OCI-LY7 (cell line): ENCODE measurements at regions not wholly inside any gene's neighbourhood (a gene's known extent, or its start where the extent isn't known, plus 50 kb on each side); places are given as distances from the start of the nearest gene placed in this dataset.

ENCODE experiments used
- BruUV-seq: library from RNA; stranded (reverse); fragments of 400-500 nt; replicated peaks from 2 replicates; lab custom pipeline; 2021; lab: Mats Ljungman, UMichigan
- CTCF ChIA-PET: fragments of 300-600 bp; sonication (Branson Sonifier 250); formaldehyde crosslinking; loops from one replicate; lab custom pipeline; 2022; ENCODE audit warnings: antibody characterized with exemption; ENCODE audit not compliant: unreplicated experiment; lab: Charles Lee
- POLR2A ChIA-PET: fragments of 300-600 bp; sonication (Branson Sonifier 250); formaldehyde crosslinking; loops from one replicate; lab custom pipeline; 2022; ENCODE audit warnings: antibody characterized with exemption; lab: Charles Lee
- DNase-seq: peaks from one replicate; pipeline ENCODE4 v3.0.0-alpha.2; 2015; ENCODE audit warnings: low spot score
- H2AFZ ChIP-seq: fragments of 200-600 bp; sonication (generic), shearing (Covaris generic); 2 replicates; pipeline ENCODE4 v1.6.1; 2014; ENCODE audit warnings: mild to moderate bottlenecking, antibody characterized with exemption, low read length, moderate library complexity
- H3K27ac ChIP-seq: fragments of 200-600 bp; sonication (generic); 2 replicates; pipeline ENCODE4 v1.5.1; 2014; ENCODE audit warnings: mixed run types, low read depth, mild to moderate bottlenecking, moderate library complexity, low read length, inconsistent platforms; ENCODE audit not compliant: poor library complexity, severe bottlenecking
- H3K36me3 ChIP-seq: fragments of 200-600 bp; sonication (generic); 2 replicates; pipeline ENCODE4 v1.6.1; 2014; ENCODE audit warnings: mild to moderate bottlenecking, antibody characterized with exemption, low read length, moderate library complexity, mixed read lengths; ENCODE audit not compliant: insufficient read depth
- H3K4me1 ChIP-seq: fragments of 200-600 bp; sonication (generic); 2 replicates; pipeline ENCODE4 v1.5.1; 2014; ENCODE audit warnings: mild to moderate bottlenecking, low read length; ENCODE audit not compliant: insufficient read depth, poor library complexity, severe bottlenecking
- H3K4me2 ChIP-seq: fragments of 200-600 bp; sonication (generic); 2 replicates; pipeline ENCODE4 v1.6.1; 2014; ENCODE audit warnings: mild to moderate bottlenecking, low read length
- H3K4me3 ChIP-seq: fragments of 200-600 bp; sonication (generic); 2 replicates; pipeline ENCODE4 v1.5.1; 2014; ENCODE audit warnings: mild to moderate bottlenecking, low read depth, low read length; ENCODE audit not compliant: poor library complexity, severe bottlenecking
- H3K79me2 ChIP-seq: fragments of 200-600 bp; sonication (generic); 2 replicates; pipeline ENCODE4 v1.6.1; 2016; ENCODE audit warnings: low read depth, mild to moderate bottlenecking, low read length, moderate library complexity, mixed read lengths; ENCODE audit not compliant: insufficient read depth
- H3K9me2 ChIP-seq: fragments of 200-600 bp; sonication (generic); 2 replicates; pipeline ENCODE4 v1.6.1; 2016; ENCODE audit warnings: mild to moderate bottlenecking, low read length, mixed read lengths; ENCODE audit not compliant: insufficient read depth
- H3K9me3 ChIP-seq: fragments of 200-600 bp; sonication (generic); 2 replicates; pipeline ENCODE4 v1.6.1; 2014; ENCODE audit warnings: mild to moderate bottlenecking, mixed run types, low read length, mixed read lengths
- H4K20me1 ChIP-seq: fragments of 200-600 bp; sonication (generic); 2 replicates; pipeline ENCODE4 v1.6.1; 2014; ENCODE audit warnings: mild to moderate bottlenecking, antibody characterized with exemption, low read length, moderate library complexity, mixed read lengths; ENCODE audit not compliant: insufficient read depth
- EZH2phosphoT487 ChIP-seq: fragments of 200-600 bp; sonication (generic); IDR thresholded peaks from 2 replicates; pipeline ENCODE4 v1.6.1; 2018; ENCODE audit warnings: low read depth, borderline replicate concordance, mild to moderate bottlenecking, mixed run types, antibody characterized with exemption, low read length, moderate library complexity, mixed read lengths
- intact Hi-C: fragments of 100-400 bp; cut with micrococcal nuclease; formaldehyde crosslinking; loops from one replicate; pipeline ENCODE4 v1.10.0; 2022; ENCODE audit not compliant: unreplicated experiment
- TF ChIP-seq, protein P1 (sequence below): fragments of 200-600 bp; sonication (generic); conservative IDR thresholded peaks from 2 replicates; pipeline ENCODE4 v1.5.1; 2014; ENCODE audit warnings: mild to moderate bottlenecking, antibody characterized with exemption, low read length, moderate library complexity, mixed read lengths

DNA sequence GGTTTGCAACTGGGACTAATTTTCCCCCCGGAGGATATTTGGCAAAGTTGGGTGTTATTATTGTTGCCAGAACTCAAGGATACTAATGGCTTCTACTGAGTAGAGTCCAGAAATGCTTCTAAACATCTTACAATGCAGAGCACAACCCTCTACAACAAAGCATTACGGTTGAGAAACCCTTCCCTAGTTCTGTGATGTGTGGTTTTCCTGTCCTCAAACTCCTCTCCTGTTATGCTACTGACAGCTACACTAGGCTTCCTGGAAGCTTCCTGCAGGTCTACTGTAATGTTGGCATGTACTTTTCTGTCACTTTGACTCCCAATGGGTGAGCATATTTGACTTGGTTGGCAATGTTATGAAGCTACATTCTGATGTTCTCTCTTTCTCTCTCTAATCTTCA, 1656.9 kb downstream of the MRPL39 start:
- CTCF ChIA-PET, result no interaction called here

DNA sequence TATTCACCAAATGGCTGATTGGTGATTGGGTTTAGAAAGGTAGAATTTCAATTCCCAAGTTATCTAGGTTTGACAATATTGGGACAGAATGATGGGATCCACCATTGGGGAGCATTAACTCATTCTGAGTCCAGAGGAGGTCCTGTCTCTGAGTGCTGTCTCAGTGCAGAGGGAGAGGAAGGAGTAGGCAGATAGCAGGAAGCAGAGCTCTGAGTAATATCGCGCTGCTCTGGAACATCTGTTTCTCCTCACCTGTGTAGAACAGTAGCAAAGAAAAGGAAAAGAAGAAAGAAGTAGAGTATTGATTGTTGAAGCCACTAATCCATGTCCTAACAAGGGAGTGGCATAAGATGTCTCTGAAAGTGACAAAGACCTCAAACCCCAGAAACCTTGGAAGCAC, 1657.8 kb downstream of the MRPL39 start:
- no peak overlapping the region for H3K27ac ChIP-seq
- no TSS peak for BruUV-seq
- TF ChIP-seq, protein P1, sequence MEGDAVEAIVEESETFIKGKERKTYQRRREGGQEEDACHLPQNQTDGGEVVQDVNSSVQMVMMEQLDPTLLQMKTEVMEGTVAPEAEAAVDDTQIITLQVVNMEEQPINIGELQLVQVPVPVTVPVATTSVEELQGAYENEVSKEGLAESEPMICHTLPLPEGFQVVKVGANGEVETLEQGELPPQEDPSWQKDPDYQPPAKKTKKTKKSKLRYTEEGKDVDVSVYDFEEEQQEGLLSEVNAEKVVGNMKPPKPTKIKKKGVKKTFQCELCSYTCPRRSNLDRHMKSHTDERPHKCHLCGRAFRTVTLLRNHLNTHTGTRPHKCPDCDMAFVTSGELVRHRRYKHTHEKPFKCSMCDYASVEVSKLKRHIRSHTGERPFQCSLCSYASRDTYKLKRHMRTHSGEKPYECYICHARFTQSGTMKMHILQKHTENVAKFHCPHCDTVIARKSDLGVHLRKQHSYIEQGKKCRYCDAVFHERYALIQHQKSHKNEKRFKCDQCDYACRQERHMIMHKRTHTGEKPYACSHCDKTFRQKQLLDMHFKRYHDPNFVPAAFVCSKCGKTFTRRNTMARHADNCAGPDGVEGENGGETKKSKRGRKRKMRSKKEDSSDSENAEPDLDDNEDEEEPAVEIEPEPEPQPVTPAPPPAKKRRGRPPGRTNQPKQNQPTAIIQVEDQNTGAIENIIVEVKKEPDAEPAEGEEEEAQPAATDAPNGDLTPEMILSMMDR, result no peak
- TF ChIP-seq EZH2phosphoT487, result no peak
- H3K79me2 ChIP-seq, result no peaks in the 10 kb centered on the region
- no peak overlapping the region for H3K4me2 ChIP-seq
- H3K36me3 ChIP-seq, result no peaks in the 10 kb centered on the region
- no peak overlapping the region for H3K4me3 ChIP-seq
- 0 out of 2 replicates have a peak, but pooled peaks cover 6% of the 10 kb centered on the region for H3K9me3 ChIP-seq
- H2AFZ ChIP-seq, result no peak overlapping the region
- no peaks in the 10 kb centered on the region for H3K9me2 ChIP-seq
- no peaks in the 10 kb centered on the region for H3K4me1 ChIP-seq
- no peak for DNase-seq
- ChIA-PET POLR2A (interaction anchor here (0.5 to 0.9 kb wide), 2 partner anchors 13 to 1918 kb away, joined by 3 read pairs; no protein-coding TSS in a partner anchor), CTCF (no interaction called here)
- no peaks in the 10 kb centered on the region for H4K20me1 ChIP-seq
- intact Hi-C loops, result no loop called here

More for the DNA sequence above, 1656.9 kb downstream of the MRPL39 start:
- Histone ChIP-seq H3K9me2 (no peaks in the 10 kb centered on the region), H3K4me1 (no peaks in the 10 kb centered on the region), H3K79me2 (no peaks in the 10 kb centered on the region), H3K9me3 (0 out of 2 replicates have a peak, but pooled peaks cover 6% of the 10 kb centered on the region), H4K20me1 (no peaks in the 10 kb centered on the region), H3K4me2 (no peak overlapping the region), H3K4me3 (no peak overlapping the region), H3K27ac (no peak overlapping the region), H3K36me3 (no peaks in the 10 kb centered on the region), H2AFZ (no peak overlapping the region)
- DNase-seq, result no peak
- intact Hi-C loops, result no loop called here
- BruUV-seq, result no TSS peak
- POLR2A ChIA-PET, result no interaction called here
- TF ChIP-seq, protein P1, result no peak
- no peak for TF ChIP-seq EZH2phosphoT487

DNA sequence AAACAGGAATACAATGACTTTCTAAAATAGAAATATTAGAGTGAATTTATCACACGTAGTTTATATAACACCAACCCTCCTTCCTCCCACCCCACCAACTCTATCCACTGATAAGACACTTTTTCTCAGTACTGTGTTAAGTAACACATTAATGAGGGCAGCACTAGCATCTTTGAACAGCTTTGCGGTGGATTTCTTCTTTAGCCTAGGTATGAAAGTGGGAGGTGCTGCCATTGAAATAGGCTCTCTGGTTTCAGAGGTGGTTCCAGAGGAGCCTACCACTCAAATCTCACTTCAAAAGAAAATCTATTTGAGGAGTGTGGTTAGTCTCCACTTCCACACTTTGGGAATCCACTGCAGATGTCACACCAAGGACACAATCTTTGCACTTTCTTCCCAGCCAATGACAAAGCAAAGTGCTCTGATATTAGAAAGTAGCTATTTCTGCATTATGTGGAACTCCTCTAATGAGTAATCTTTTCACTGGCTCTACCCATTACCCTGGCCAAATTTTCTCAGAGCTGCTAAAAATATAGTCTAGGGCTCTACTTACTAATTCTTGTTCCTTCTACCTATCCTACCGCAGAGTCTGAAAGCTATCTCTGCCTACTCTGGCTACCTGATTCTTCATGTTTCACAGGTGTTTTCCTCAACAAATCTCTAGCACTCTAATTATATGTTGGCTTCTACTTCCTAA, 1667.8 kb downstream of the MRPL39 start:
- no peak overlapping the region for H3K4me3 ChIP-seq
- no peaks in the 10 kb centered on the region for H3K9me2 ChIP-seq
- no peaks in the 10 kb centered on the region for H3K4me1 ChIP-seq
- DNase-seq, result no peak
- BruUV-seq, result no TSS peak
- H3K36me3 ChIP-seq, result no peaks in the 10 kb centered on the region
- no peak overlapping the region for H3K27ac ChIP-seq
- ChIA-PET CTCF (no interaction called here), POLR2A (interaction anchor here (0.6 kb wide), 1 partner anchor 618 kb away, joined by 3 read pairs; no protein-coding TSS in a partner anchor)
- no peak overlapping the region for H3K4me2 ChIP-seq
- no peak overlapping the region for H2AFZ ChIP-seq
- intact Hi-C loops, result no loop called here
- H3K9me3 ChIP-seq, result peaks cover 21% of the 10 kb centered on the region; the same call in 1 of the 2 replicates
- no peaks in the 10 kb centered on the region for H3K79me2 ChIP-seq
- TF ChIP-seq, protein P1, result no peak
- TF ChIP-seq EZH2phosphoT487, result no peak
- no peaks in the 10 kb centered on the region for H4K20me1 ChIP-seq
